Vagina (tissue), 2 donors: ENCODE measurements at regions not wholly inside any gene's neighbourhood (a gene's known extent, or its start where the extent isn't known, plus 50 kb on each side); places are given as distances from the start of the nearest gene placed in this dataset.

Source experiments
- DNase-seq, 2 donors: peaks; one replicate each; pipeline ENCODE4 v3.0.0-alpha.2; 2017; ENCODE audit errors: extremely low spot score in 2 of 2
- H3K27ac ChIP-seq: fragments of 200-600 bp; sonication (generic); one replicate; pipeline ENCODE4 v1.5.1; 2019
- H3K27me3 ChIP-seq: fragments of 200-600 bp; sonication (generic); one replicate; pipeline ENCODE4 v1.5.1; 2019
- H3K36me3 ChIP-seq, 2 donors: fragments of 200-600 bp; sonication (generic); one replicate each; pipeline ENCODE4 v1.5.1; 2017 to 2019
- H3K4me1 ChIP-seq: fragments of 200-600 bp; sonication (generic); one replicate; pipeline ENCODE4 v1.5.1; 2019
- H3K4me3 ChIP-seq, 2 donors: fragments of 200-600 bp; sonication (generic); 1 replicate in 1 of 2; 2 replicates in 1 of 2; pipeline ENCODE4 v1.5.1; 2016 to 2019
- H3K9me3 ChIP-seq: fragments of 200-600 bp; sonication (generic); one replicate; pipeline ENCODE4 v1.5.1; 2019
- CTCF ChIP-seq, 3 experiments: fragments of 450-650 bp in 2 of 3; fragments of 200-600 bp in 1 of 3; sonication (generic) in 1 of 3; IDR thresholded peaks; one replicate each; pipeline ENCODE4 v1.5.1; 2017 to 2019; ENCODE audit warnings: antibody characterized with exemption in 3 of 3, mild to moderate bottlenecking in 2 of 3, moderate library complexity in 2 of 3
- POLR2A ChIP-seq, 2 donors: fragments of 450-650 bp; IDR thresholded peaks; one replicate each; pipeline ENCODE4 v1.6.1; 2017; ENCODE audit warnings: antibody characterized with exemption in 2 of 2, mild to moderate bottlenecking in 2 of 2, moderate library complexity in 2 of 2
- POLR2AphosphoS5 ChIP-seq, 2 donors: sonication (generic); formaldehyde crosslinking; IDR thresholded peaks; one replicate each; pipeline ENCODE4 v1.9.0; 2017; ENCODE audit warnings: antibody characterized with exemption in 2 of 2, mild to moderate bottlenecking in 2 of 2, low read depth in 1 of 2; ENCODE audit not compliant: insufficient read depth in 1 of 2
- intact Hi-C: fragments of 100-400 bp; cut with DNase I; formaldehyde crosslinking; loops from one replicate; pipeline ENCODE4 v1.15.1; 2023

DNA sequence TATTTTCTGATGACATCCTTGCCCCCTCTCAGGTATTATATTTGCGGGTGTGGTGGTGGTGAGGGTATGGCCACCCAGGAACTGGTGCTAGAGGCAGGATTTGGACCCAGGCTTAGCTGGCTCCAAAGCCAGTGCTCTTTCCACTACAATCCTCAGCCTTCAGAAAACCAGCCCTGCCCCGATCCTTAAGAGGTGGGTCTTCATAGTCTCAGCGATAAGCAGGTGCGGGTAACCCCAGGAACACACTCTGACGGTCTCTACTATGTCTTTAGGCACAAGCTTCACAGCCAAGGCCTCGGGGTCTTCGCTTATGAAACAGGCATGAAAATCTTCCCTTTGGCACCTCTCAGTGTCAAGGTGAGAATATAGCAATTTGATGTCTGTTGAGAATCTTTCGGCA, 169.3 kb downstream of the FGF18 start:
- no peaks in the 10 kb centered on the region for H3K27me3 ChIP-seq
- H3K4me3 ChIP-seq: no peak overlapping the region
- no peaks in the 10 kb centered on the region for H3K4me1 ChIP-seq
- peak in 1 of 2 donors; percentile 52 for DNase-seq
- no peaks in the 10 kb centered on the region for H3K36me3 ChIP-seq
- TF ChIP-seq POLR2AphosphoS5 (IDR thresholded peaks at IDR 0.05; ENCODE audit: insufficient read depth in 1 of 2, low read depth in 1 of 2) (no peak), POLR2A (IDR thresholded peaks at IDR 0.05) (no peak)
- no peak overlapping the region for H3K27ac ChIP-seq
- intact Hi-C loops: no loop called here
- no peaks in the 10 kb centered on the region for H3K9me3 ChIP-seq

DNA sequence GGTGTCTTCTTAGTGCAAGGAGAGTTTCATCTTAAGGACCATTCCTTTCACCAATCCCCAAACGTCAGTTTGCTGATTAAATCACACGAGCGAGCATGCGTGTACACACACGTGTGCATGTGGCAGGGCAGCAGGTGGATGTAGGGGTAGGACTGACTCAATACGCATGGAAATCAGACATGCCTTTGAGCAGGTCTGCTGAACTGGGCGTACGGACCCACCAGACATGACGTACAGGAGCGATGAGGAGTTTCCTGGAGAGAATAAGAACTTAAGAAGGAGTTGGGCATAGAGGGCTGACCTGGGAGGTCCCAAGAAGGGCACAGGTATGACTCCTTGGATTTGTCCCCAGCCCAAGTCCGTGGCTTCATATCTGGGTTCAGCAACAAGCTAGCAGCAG, 170.0 kb downstream of the FGF18 start:
- H3K9me3 ChIP-seq: no peaks in the 10 kb centered on the region
- intact Hi-C loops: no loop called here
- no peaks in the 10 kb centered on the region for H3K36me3 ChIP-seq
- no peak overlapping the region for H3K27ac ChIP-seq
- no peaks in the 10 kb centered on the region for H3K4me1 ChIP-seq
- H3K4me3 ChIP-seq: no peak overlapping the region
- DNase-seq: peak in 1 of 2 donors; percentile 58
- TF ChIP-seq POLR2A (IDR thresholded peaks at IDR 0.05): no peak
- H3K27me3 ChIP-seq: no peaks in the 10 kb centered on the region

DNA sequence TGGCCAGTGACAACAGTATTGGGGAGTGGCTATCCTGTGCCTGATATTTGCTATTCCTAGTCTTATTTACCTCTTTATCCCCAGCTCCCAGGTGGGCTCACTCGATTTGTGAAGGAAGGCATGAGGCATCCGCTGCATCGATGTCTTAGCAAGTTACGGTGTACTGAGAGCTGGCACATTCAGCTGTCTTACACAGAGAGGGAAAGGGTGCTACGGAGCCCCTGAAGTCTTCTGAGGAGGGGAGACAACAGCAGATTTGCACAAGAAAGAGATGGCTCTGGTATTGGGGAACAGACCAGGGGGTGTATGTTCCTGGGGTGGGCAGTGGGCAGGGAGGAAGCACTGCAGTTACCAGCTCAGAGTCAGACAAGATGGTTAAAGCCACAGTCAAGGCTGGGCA, 172.6 kb downstream of the FGF18 start:
- H3K27me3 ChIP-seq: no peaks in the 10 kb centered on the region
- no peaks in the 10 kb centered on the region for H3K9me3 ChIP-seq
- H3K36me3 ChIP-seq: no peaks in the 10 kb centered on the region
- H3K4me3 ChIP-seq: no peak overlapping the region
- DNase-seq: peak; percentile 28 to 62
- no peak overlapping the region for H3K27ac ChIP-seq
- H3K4me1 ChIP-seq: peaks cover 7% of the 10 kb centered on the region
- intact Hi-C loops: no loop called here
- TF ChIP-seq POLR2A (IDR thresholded peaks at IDR 0.05) (no peak), POLR2AphosphoS5 (IDR thresholded peaks at IDR 0.05; ENCODE audit: insufficient read depth in 1 of 2, low read depth in 1 of 2) (no peak), CTCF (IDR thresholded peaks at IDR 0.05) (no peak)

GRCh38 chr5:171592736-171593135, 173.3 kb downstream of the FGF18 start:
- TF ChIP-seq POLR2AphosphoS5 (IDR thresholded peaks at IDR 0.05; ENCODE audit: insufficient read depth in 1 of 2, low read depth in 1 of 2): no peak
- Histone ChIP-seq H3K27ac (no peak overlapping the region), H3K36me3 (no peaks in the 10 kb centered on the region), H3K27me3 (no peaks in the 10 kb centered on the region), H3K4me3 (no peak overlapping the region), H3K4me1 (peaks cover 7% of the 10 kb centered on the region), H3K9me3 (no peaks in the 10 kb centered on the region)
- DNase-seq: peak; percentile 37 to 56
- intact Hi-C loops: no loop called here

DNA sequence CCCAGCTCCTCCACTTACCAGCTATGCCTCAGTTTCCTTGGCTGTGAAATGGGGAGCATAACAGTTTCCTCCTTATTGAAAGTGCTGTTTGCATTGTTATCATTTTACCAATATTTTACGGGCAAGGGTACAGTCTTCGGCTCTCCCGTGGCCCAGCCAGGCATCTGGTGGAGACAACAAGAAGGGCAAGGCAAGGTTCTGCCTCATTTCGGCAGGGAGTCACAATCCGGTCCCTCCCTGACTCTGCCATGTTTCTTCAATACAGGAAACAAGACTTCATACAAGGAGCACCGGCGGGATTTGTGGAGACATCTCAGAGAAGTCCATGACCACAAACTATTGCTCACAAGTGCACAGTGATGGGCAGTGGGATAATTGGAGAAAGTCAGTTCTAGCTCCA, 174.0 kb downstream of the FGF18 start:
- no peaks in the 10 kb centered on the region for H3K27me3 ChIP-seq
- H3K4me1 ChIP-seq: peaks cover 7% of the 10 kb centered on the region
- no peak for TF ChIP-seq CTCF (IDR thresholded peaks at IDR 0.05)
- no peak for TF ChIP-seq POLR2A (IDR thresholded peaks at IDR 0.05)
- TF ChIP-seq POLR2AphosphoS5 (IDR thresholded peaks at IDR 0.05; ENCODE audit: insufficient read depth in 1 of 2, low read depth in 1 of 2): no peak
- H3K36me3 ChIP-seq: no peaks in the 10 kb centered on the region
- H3K4me3 ChIP-seq: no peak overlapping the region
- H3K27ac ChIP-seq: no peak overlapping the region
- intact Hi-C loops: no loop called here
- DNase-seq: peak; percentile 58 to 82
- no peaks in the 10 kb centered on the region for H3K9me3 ChIP-seq

GRCh38 chr5:171593976-171594375, 174.5 kb downstream of the FGF18 start:
- intact Hi-C loops: no loop called here
- Histone ChIP-seq H3K4me1 (peaks cover 7% of the 10 kb centered on the region), H3K4me3 (no peak overlapping the region), H3K27ac (no peak overlapping the region), H3K27me3 (no peaks in the 10 kb centered on the region), H3K9me3 (no peaks in the 10 kb centered on the region), H3K36me3 (no peaks in the 10 kb centered on the region)
- TF ChIP-seq POLR2AphosphoS5 (IDR thresholded peaks at IDR 0.05; ENCODE audit: insufficient read depth in 1 of 2, low read depth in 1 of 2) (no peak), CTCF (IDR thresholded peaks at IDR 0.05) (no peak), POLR2A (IDR thresholded peaks at IDR 0.05) (no peak)
- no peak for DNase-seq

DNA sequence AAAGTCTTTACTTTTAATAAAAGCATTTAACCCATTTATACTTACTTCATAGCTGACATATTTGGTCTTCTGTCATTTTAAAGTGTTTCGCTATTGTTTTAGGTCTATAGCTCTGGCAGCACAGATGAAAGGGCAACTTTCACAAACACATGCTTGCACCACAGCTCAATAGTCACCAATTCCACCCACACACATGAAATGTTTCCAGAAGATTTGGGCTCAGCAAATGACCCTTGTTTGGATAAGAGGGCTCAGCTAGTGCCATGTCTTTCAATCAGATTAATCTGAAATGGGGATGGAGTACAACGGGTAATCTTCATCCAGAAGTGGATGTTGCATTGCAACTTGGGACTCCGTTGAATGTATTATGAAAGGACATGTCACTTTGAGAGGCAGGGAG, 176.0 kb downstream of the FGF18 start:
- Histone ChIP-seq H3K4me1 (peaks cover 7% of the 10 kb centered on the region), H3K4me3 (no peak overlapping the region), H3K9me3 (no peaks in the 10 kb centered on the region), H3K36me3 (no peaks in the 10 kb centered on the region), H3K27me3 (no peaks in the 10 kb centered on the region), H3K27ac (no peak overlapping the region)
- DNase-seq: no peak
- TF ChIP-seq CTCF (IDR thresholded peaks at IDR 0.05) (no peak), POLR2A (IDR thresholded peaks at IDR 0.05) (no peak), POLR2AphosphoS5 (IDR thresholded peaks at IDR 0.05; ENCODE audit: insufficient read depth in 1 of 2, low read depth in 1 of 2) (no peak)
- intact Hi-C loops: no loop called here
